ENCODE measurements at regions not wholly inside any gene's neighbourhood (a gene's known extent, or its start where the extent isn't known, plus 50 kb on each side); places are given as distances from the start of the nearest gene placed in this dataset.

DNA sequence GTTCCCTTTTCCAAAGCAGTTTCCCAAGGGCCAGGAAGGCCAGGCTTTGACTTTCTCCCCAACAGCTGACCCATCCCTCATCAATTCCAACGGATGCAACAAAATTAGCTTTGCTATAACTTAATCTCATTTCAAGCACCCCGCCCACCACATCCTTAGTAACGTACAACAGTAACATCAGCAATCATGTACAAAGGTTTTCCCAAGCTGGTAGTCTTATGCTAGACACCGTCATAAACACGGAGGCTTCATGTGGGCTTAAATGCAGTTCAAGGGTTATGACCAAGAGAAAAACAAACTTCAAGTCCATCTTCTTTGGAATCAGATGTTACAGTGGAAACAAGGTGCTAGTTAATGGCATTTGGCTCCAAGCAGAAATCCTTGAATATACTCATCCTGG, 66.6 kb downstream of the EOMES start:
- no peak for DNase-seq (ENCODE audit: low spot score)
- TF ChIP-seq, protein P1, sequence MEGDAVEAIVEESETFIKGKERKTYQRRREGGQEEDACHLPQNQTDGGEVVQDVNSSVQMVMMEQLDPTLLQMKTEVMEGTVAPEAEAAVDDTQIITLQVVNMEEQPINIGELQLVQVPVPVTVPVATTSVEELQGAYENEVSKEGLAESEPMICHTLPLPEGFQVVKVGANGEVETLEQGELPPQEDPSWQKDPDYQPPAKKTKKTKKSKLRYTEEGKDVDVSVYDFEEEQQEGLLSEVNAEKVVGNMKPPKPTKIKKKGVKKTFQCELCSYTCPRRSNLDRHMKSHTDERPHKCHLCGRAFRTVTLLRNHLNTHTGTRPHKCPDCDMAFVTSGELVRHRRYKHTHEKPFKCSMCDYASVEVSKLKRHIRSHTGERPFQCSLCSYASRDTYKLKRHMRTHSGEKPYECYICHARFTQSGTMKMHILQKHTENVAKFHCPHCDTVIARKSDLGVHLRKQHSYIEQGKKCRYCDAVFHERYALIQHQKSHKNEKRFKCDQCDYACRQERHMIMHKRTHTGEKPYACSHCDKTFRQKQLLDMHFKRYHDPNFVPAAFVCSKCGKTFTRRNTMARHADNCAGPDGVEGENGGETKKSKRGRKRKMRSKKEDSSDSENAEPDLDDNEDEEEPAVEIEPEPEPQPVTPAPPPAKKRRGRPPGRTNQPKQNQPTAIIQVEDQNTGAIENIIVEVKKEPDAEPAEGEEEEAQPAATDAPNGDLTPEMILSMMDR (IDR thresholded peaks at IDR 0.05; ENCODE audit: borderline replicate concordance, control extremely low read depth, extremely low read depth, insufficient read depth, missing control alignments) = no peak
- in situ Hi-C loops (cut with MboI; ENCODE audit: low sequenced_read_pairs, unreplicated experiment) = loop anchor here (25.0 kb wide), 1 partner anchor 168 kb away; the partner anchor contains the start of gene SLC4A7

DNA sequence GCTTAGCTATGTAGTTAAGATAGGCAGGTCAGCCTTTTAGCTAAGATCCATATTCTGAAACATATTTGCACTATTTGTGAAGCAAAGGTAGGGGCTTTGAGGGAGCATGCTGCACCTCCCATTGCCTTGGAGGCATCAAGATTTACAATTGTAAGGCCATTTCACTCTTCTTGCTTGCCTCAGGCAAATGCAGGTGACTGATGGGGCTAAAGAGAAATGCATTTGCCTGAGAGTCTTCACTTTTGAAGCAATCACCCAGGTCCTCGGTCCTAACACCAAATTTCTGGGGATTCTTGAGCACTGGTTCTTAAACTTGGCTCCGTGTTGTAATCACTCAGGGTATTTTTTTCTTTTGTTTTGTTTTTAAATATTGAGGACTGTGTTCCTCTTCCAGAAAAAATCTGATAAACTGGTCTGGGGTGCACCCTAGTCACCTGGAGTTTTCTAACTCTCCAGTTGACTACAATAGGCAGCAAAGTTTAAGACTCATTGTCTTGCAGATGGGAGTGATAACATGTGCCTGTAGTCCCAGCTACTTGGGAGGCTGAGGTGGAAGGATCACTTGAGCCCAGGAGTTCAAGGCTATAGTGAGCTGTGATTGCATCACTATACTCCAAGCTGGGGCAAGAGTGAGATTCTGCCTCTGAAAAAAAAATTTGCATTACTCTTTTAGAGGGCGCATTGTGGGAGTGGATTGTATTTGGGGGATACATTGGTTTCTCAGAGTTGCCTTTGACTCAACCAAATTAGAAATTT, 68.1 kb downstream of the EOMES start:
- in situ Hi-C loops (cut with MboI; ENCODE audit: low sequenced_read_pairs, unreplicated experiment) = loop anchor here (25.0 kb wide), 1 partner anchor 167 kb away; the partner anchor contains the start of gene SLC4A7

DNA sequence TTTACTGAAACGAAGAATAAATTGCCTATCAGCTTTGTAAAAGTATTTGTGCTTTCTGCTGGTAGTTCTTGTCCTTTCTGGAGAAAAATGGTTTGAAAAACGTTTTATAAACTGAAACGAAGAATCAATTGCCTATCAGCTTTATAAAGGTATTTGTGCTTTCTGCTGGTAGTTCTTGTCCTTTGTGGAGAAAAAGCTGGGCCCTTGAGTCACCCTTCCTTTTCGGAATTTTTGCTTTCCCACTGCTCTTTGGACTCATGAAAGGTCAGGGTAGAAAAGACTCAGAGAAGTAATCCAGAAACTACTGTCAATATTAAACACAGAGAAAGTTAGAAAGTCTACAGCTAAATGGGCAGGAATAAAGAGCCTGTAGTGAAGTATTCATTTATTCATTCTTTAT, 72.8 kb downstream of the EOMES start:
- TF ChIP-seq, protein P1 (IDR thresholded peaks at IDR 0.05; ENCODE audit: borderline replicate concordance, control extremely low read depth, extremely low read depth, insufficient read depth, missing control alignments) = no peak
- no peak for DNase-seq (ENCODE audit: low spot score)
- in situ Hi-C loops (cut with MboI; ENCODE audit: low sequenced_read_pairs, unreplicated experiment) = no loop called here

More for the DNA sequence above, 68.1 kb downstream of the EOMES start:
- TF ChIP-seq, protein P1 (IDR thresholded peaks at IDR 0.05; ENCODE audit: borderline replicate concordance, control extremely low read depth, extremely low read depth, insufficient read depth, missing control alignments) = no peak
- no peak for DNase-seq (ENCODE audit: low spot score)

DNA sequence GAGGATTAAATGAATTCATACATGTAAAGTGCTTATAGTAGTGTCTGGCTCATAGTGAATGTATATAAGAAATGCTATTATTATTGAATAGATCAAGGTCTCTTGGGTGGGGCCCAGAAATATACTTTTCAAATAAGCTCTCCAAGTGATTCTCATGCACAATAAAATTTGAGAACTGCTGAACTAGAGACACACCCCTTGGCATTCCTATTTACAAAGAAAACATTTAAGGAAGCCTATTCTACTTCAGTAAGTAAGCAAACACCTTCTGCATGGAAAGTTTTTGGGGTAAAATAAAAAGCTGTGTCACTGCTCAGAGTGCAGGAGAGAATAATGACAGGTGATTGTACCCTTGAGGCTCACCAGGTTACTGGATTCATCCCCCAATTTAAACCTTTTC, 75.2 kb downstream of the EOMES start:
- DNase-seq (ENCODE audit: low spot score) = no peak

DNA sequence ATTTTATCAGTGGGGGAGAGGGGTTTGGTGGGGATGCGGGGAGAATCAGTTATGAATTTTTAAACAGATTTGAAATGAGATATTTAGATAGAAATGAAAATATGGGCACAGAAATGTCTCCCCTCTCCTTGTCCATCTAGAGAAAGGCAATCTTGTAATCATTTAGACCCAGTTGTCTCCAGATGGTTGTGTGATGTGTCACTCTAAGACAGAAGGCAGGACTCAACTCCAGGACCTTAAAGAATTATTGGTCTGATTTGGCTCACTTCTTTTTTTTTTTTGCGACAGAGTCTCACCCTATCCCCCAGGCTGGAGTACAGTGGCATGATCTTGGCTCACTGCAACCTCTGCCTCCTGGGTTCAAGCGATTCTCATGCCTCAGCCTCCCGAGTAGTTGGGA, 77.2 kb downstream of the EOMES start:
- in situ Hi-C loops (cut with MboI; ENCODE audit: low sequenced_read_pairs, unreplicated experiment) = no loop called here
- TF ChIP-seq, protein P1 (IDR thresholded peaks at IDR 0.05; ENCODE audit: borderline replicate concordance, control extremely low read depth, extremely low read depth, insufficient read depth, missing control alignments) = no peak
- DNase-seq (ENCODE audit: low spot score) = no peak

More for the DNA sequence above, 75.2 kb downstream of the EOMES start:
- TF ChIP-seq, protein P1 (IDR thresholded peaks at IDR 0.05; ENCODE audit: borderline replicate concordance, control extremely low read depth, extremely low read depth, insufficient read depth, missing control alignments) = no peak
- in situ Hi-C loops (cut with MboI; ENCODE audit: low sequenced_read_pairs, unreplicated experiment) = no loop called here

DNA sequence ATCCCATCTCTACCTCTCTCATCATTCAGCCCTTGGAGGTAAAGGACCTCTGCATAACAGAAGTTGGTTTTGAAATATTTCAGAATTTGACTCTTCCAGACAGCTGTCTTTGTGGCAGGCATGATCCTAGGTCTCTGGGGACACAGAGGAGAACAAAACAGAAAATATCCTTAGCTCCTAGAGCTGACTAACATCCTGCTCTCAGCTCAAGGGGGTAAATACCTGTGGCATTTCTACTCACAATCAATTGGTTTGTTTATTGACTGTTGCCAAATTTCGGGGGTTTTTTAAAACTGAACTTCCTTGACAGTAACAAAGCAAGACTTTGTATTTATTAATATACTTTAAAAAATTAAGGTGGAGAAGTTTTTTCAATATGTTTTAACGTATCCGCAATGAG, 78.8 kb downstream of the EOMES start:
- TF ChIP-seq, protein P1 (IDR thresholded peaks at IDR 0.05; ENCODE audit: borderline replicate concordance, control extremely low read depth, extremely low read depth, insufficient read depth, missing control alignments) = no peak
- in situ Hi-C loops (cut with MboI; ENCODE audit: low sequenced_read_pairs, unreplicated experiment) = no loop called here
- DNase-seq (ENCODE audit: low spot score) = no peak
